GM23338 (cell line): ENCODE measurements at regions not wholly inside any gene's neighbourhood (a gene's known extent, or its start where the extent isn't known, plus 50 kb on each side); places are given as distances from the start of the nearest gene placed in this dataset.

ENCODE experiments used
- JUNB ChIP-seq: IDR thresholded peaks from one replicate; pipeline ENCODE4 v1.6.1; 2016; ENCODE audit warnings: antibody characterized with exemption; ENCODE audit not compliant: unreplicated experiment
- NANOG ChIP-seq: IDR thresholded peaks from 2 replicates; pipeline ENCODE4 v1.6.1; 2016; ENCODE audit warnings: antibody characterized with exemption, borderline replicate concordance
- POLR2AphosphoS5 ChIP-seq: IDR thresholded peaks from 2 replicates; pipeline ENCODE4 v1.6.1; 2016; ENCODE audit warnings: antibody characterized with exemption, low read depth
- ZNF114 ChIP-seq: fragments of 250-450 bp; sonication (Bioruptor Pico); IDR thresholded peaks from 2 replicates; pipeline ENCODE4 v1.5.0; 2020; ENCODE audit warnings: mild to moderate bottlenecking, moderate library complexity
- TF ChIP-seq, protein P1 (sequence below): fragments of 250-450 bp; sonication (Bioruptor Pico); IDR thresholded peaks from 2 replicates; pipeline ENCODE4 v1.5.0; 2020; ENCODE audit warnings: mild to moderate bottlenecking, moderate library complexity
- TF ChIP-seq, protein P2 (sequence below), 2 experiments: fragments of 200-600 bp in 1 of 2; sonication (generic) in 1 of 2; conservative IDR thresholded peaks; 2 replicates each; pipeline versions ENCODE4 v1.5.1 to v1.6.1; 2016 to 2017; ENCODE audit warnings: antibody characterized with exemption in 2 of 2, low read depth in 2 of 2, mild to moderate bottlenecking in 2 of 2, moderate library complexity in 1 of 2
- TF ChIP-seq, protein P3 (sequence below): IDR thresholded peaks from 2 replicates; pipeline ENCODE4 v1.6.1; 2016; ENCODE audit warnings: antibody characterized with exemption

- TF ChIP-seq, protein P1, sequence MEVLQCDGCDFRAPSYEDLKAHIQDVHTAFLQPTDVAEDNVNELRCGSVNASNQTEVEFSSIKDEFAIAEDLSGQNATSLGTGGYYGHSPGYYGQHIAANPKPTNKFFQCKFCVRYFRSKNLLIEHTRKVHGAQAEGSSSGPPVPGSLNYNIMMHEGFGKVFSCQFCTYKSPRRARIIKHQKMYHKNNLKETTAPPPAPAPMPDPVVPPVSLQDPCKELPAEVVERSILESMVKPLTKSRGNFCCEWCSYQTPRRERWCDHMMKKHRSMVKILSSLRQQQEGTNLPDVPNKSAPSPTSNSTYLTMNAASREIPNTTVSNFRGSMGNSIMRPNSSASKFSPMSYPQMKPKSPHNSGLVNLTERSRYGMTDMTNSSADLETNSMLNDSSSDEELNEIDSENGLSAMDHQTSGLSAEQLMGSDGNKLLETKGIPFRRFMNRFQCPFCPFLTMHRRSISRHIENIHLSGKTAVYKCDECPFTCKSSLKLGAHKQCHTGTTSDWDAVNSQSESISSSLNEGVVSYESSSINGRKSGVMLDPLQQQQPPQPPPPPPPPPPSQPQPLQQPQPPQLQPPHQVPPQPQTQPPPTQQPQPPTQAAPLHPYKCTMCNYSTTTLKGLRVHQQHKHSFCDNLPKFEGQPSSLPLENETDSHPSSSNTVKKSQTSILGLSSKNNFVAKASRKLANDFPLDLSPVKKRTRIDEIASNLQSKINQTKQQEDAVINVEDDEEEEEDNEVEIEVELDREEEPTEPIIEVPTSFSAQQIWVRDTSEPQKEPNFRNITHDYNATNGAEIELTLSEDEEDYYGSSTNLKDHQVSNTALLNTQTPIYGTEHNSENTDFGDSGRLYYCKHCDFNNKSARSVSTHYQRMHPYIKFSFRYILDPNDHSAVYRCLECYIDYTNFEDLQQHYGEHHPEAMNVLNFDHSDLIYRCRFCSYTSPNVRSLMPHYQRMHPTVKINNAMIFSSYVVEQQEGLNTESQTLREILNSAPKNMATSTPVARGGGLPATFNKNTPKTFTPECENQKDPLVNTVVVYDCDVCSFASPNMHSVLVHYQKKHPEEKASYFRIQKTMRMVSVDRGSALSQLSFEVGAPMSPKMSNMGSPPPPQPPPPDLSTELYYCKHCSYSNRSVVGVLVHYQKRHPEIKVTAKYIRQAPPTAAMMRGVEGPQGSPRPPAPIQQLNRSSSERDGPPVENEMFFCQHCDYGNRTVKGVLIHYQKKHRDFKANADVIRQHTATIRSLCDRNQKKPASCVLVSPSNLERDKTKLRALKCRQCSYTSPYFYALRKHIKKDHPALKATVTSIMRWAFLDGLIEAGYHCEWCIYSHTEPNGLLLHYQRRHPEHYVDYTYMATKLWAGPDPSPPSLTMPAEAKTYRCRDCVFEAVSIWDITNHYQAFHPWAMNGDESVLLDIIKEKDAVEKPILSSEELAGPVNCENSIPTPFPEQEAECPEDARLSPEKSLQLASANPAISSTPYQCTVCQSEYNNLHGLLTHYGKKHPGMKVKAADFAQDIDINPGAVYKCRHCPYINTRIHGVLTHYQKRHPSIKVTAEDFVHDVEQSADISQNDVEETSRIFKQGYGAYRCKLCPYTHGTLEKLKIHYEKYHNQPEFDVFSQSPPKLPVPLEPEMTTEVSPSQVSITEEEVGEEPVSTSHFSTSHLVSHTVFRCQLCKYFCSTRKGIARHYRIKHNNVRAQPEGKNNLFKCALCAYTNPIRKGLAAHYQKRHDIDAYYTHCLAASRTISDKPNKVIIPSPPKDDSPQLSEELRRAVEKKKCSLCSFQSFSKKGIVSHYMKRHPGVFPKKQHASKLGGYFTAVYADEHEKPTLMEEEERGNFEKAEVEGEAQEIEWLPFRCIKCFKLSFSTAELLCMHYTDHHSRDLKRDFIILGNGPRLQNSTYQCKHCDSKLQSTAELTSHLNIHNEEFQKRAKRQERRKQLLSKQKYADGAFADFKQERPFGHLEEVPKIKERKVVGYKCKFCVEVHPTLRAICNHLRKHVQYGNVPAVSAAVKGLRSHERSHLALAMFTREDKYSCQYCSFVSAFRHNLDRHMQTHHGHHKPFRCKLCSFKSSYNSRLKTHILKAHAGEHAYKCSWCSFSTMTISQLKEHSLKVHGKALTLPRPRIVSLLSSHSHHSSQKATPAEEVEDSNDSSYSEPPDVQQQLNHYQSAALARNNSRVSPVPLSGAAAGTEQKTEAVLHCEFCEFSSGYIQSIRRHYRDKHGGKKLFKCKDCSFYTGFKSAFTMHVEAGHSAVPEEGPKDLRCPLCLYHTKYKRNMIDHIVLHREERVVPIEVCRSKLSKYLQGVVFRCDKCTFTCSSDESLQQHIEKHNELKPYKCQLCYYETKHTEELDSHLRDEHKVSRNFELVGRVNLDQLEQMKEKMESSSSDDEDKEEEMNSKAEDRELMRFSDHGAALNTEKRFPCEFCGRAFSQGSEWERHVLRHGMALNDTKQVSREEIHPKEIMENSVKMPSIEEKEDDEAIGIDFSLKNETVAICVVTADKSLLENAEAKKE (CRISPR knock-in tag), result no peak
- TF ChIP-seq ZNF114 (no peak), POLR2AphosphoS5 (no peak), NANOG (no peak), JUNB (no peak)
- TF ChIP-seq, protein P2, sequence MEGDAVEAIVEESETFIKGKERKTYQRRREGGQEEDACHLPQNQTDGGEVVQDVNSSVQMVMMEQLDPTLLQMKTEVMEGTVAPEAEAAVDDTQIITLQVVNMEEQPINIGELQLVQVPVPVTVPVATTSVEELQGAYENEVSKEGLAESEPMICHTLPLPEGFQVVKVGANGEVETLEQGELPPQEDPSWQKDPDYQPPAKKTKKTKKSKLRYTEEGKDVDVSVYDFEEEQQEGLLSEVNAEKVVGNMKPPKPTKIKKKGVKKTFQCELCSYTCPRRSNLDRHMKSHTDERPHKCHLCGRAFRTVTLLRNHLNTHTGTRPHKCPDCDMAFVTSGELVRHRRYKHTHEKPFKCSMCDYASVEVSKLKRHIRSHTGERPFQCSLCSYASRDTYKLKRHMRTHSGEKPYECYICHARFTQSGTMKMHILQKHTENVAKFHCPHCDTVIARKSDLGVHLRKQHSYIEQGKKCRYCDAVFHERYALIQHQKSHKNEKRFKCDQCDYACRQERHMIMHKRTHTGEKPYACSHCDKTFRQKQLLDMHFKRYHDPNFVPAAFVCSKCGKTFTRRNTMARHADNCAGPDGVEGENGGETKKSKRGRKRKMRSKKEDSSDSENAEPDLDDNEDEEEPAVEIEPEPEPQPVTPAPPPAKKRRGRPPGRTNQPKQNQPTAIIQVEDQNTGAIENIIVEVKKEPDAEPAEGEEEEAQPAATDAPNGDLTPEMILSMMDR (conservative IDR thresholded peaks at IDR 0.05; ENCODE audit: low read depth in 2 of 2), result no peak
- TF ChIP-seq, protein P3, sequence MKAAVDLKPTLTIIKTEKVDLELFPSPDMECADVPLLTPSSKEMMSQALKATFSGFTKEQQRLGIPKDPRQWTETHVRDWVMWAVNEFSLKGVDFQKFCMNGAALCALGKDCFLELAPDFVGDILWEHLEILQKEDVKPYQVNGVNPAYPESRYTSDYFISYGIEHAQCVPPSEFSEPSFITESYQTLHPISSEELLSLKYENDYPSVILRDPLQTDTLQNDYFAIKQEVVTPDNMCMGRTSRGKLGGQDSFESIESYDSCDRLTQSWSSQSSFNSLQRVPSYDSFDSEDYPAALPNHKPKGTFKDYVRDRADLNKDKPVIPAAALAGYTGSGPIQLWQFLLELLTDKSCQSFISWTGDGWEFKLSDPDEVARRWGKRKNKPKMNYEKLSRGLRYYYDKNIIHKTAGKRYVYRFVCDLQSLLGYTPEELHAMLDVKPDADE, result no peak
Observed at GRCh38 chr1:232218955-232219865, 410.7 kb downstream of the SIPA1L2 start (continued).
